K562 (cell line): ENCODE measurements at regions not wholly inside any gene's neighbourhood (a gene's known extent, or its start where the extent isn't known, plus 50 kb on each side); places are given as distances from the start of the nearest gene placed in this dataset.

Experiments used
- ATAC-seq: fragments of 200-7000 bp; cut with Tn5 transposase; 3 replicates; pipeline ENCODE4 v1.9.1; 2020; ENCODE audit warnings: moderate library complexity
- BruUV-seq: library from RNA; stranded (reverse); fragments of 400-500 nt; replicated peaks from 2 replicates; lab custom pipeline; 2021; lab: Mats Ljungman, UMichigan
- CTCF ChIA-PET: fragments of 300-600 bp; formaldehyde crosslinking; extraction: SDS; loops from one replicate; lab custom pipeline; 2021; ENCODE audit warnings: low intra/inter-chr PET ratio; lab: Yijun Ruan, JAX
- POLR2A ChIA-PET: fragments of 300-600, 350-650 bp; sonication (Branson Sonifier 250); formaldehyde crosslinking; extraction: SDS; loops from one replicate; lab custom pipeline; 2021; ENCODE audit warnings: antibody characterized with exemption, inconsistent platforms; lab: Yijun Ruan, JAX
- DNase-seq, 4 experiments: peaks; one replicate each; pipeline versions ENCODE4 v3.0.0 to v3.0.0-alpha.2; 2011 to 2018; ENCODE audit warnings: low spot score in 3 of 4, mixed read lengths in 3 of 4; ENCODE audit errors: extremely low read depth in 1 of 4
- FAIRE-seq: peaks from 2 replicates; lab custom pipeline; 2011; peaks lifted over from hg19 to GRCh38; lab: Jason Lieb, UNC
- H2AFZ ChIP-seq: 2 replicates; pipeline ENCODE4 v1.6.0; 2011; ENCODE audit warnings: low read depth, low read length, control low read depth, inconsistent platforms
- H3K27ac ChIP-seq: fragments of 200-600 bp; 3 replicates; pipeline ENCODE4 v1.8.0; 2011; ENCODE audit warnings: low read depth, mild to moderate bottlenecking, control low read depth, inconsistent platforms, low read length, moderate library complexity, mixed read lengths; ENCODE audit errors: extremely low read depth
- H3K27me3 ChIP-seq, 2 experiments: fragments of 300-600 bp in 1 of 2; 2 replicates in 1 of 2; 3 replicates in 1 of 2; pipeline versions ENCODE4 v1.6.0 to v1.8.0; 2011; ENCODE audit warnings: inconsistent platforms in 2 of 2, low read length in 2 of 2, mild to moderate bottlenecking in 1 of 2, mixed read lengths in 1 of 2, moderate library complexity in 1 of 2; ENCODE audit not compliant: control insufficient read depth in 2 of 2, insufficient read depth in 2 of 2
- H3K36me3 ChIP-seq: fragments of 300-600 bp; 3 replicates; pipeline ENCODE4 v1.8.0; 2011; ENCODE audit warnings: mild to moderate bottlenecking, low read length, inconsistent platforms; ENCODE audit not compliant: control insufficient read depth, insufficient read depth
- H3K4me1 ChIP-seq, 2 experiments: fragments of 200-600 bp in 1 of 2; replicated peaks in 1 of 2; 2 replicates in 1 of 2; 3 replicates in 1 of 2; pipeline versions ENCODE4 v1.5.1 to v1.8.0; 2011; ENCODE audit warnings: inconsistent platforms in 2 of 2, low read length in 2 of 2, mild to moderate bottlenecking in 1 of 2, mixed read lengths in 1 of 2, moderate library complexity in 1 of 2; ENCODE audit not compliant: control insufficient read depth in 2 of 2, insufficient read depth in 2 of 2
- H3K4me2 ChIP-seq: 2 replicates; pipeline ENCODE4 v1.6.1; 2011; ENCODE audit warnings: low read length, control low read depth, inconsistent platforms, mixed read lengths; ENCODE audit not compliant: insufficient read depth
- H3K4me3 ChIP-seq: fragments of 200-600 bp; sonication (generic), shearing (Covaris generic); 2 replicates; pipeline ENCODE4 v1.5.1; 2016; ENCODE audit warnings: control low read depth, inconsistent platforms
- H3K79me2 ChIP-seq: fragments of 200-600 bp; 3 replicates; pipeline ENCODE4 v1.8.0; 2011; ENCODE audit warnings: low read length, inconsistent platforms; ENCODE audit not compliant: control insufficient read depth, insufficient read depth
- H3K9ac ChIP-seq, 2 experiments: 2 replicates each; pipeline versions ENCODE4 v1.6.0 to v1.6.1; 2011; ENCODE audit warnings: low read depth in 2 of 2, low read length in 2 of 2, control low read depth in 1 of 2, inconsistent platforms in 1 of 2, mild to moderate bottlenecking in 1 of 2, mixed read lengths in 1 of 2; ENCODE audit not compliant: insufficient read depth in 1 of 2
- H3K9me1 ChIP-seq: one replicate; pipeline ENCODE4 v1.6.0; 2011; ENCODE audit warnings: inconsistent platforms, mild to moderate bottlenecking, low read length, moderate library complexity; ENCODE audit not compliant: control insufficient read depth, insufficient read depth
- H3K9me3 ChIP-seq: replicated peaks from 2 replicates; pipeline ENCODE4 v1.5.1; 2011; ENCODE audit warnings: low read depth, low read length, inconsistent platforms; ENCODE audit not compliant: control insufficient read depth, insufficient read depth
- H4K20me1 ChIP-seq: replicated peaks from 2 replicates; pipeline ENCODE4 v1.6.1; 2011; ENCODE audit warnings: low read length, inconsistent platforms, mixed read lengths; ENCODE audit not compliant: control insufficient read depth, insufficient read depth
- CBX1 ChIP-seq: sonication (generic); IDR thresholded peaks from 2 replicates; pipeline ENCODE4 v1.6.1; 2016; ENCODE audit warnings: antibody characterized with exemption, low read depth, mild to moderate bottlenecking
- MEF2A ChIP-seq: IDR thresholded peaks from 2 replicates; pipeline ENCODE4 v1.6.1; 2011; ENCODE audit warnings: low read depth, mild to moderate bottlenecking, low read length, moderate library complexity; ENCODE audit not compliant: control insufficient read depth
- SMAD1 ChIP-seq: fragments of 150-350 bp; IDR thresholded peaks from 2 replicates; pipeline ENCODE4 v1.6.1; 2014; ENCODE audit warnings: low read length, low read depth; ENCODE audit not compliant: partially characterized antibody
- ZBTB1 ChIP-seq: sonication (generic); formaldehyde crosslinking; IDR thresholded peaks from 2 replicates; pipeline ENCODE4 v1.8.1; 2023; ENCODE audit warnings: missing genetic modification reagents, low read depth, mild to moderate bottlenecking, borderline replicate concordance
- ZNF316 ChIP-seq: fragments of 450-650 bp; IDR thresholded peaks from 2 replicates; pipeline ENCODE4 v1.6.1; 2016
- ZNF79 ChIP-seq: fragments of 250-450 bp; sonication (Bioruptor Pico); IDR thresholded peaks from 2 replicates; pipeline ENCODE4 v1.4.0; 2020; ENCODE audit warnings: low read depth, mild to moderate bottlenecking, moderate library complexity
- WGBS: fragments of 100-300 bp; shearing (Covaris generic); methylation state at CpG from one replicate; pipeline ENCODE4 v1.1.6; 2016; ENCODE audit warnings: low coverage, mixed read lengths; ENCODE audit not compliant: insufficient coverage; ENCODE audit errors: missing lambda C conversion rate; 5-methylcytosine and 5-hydroxymethylcytosine counted together
- in situ Hi-C: fragments of 300-500 bp; cut with MboI; formaldehyde crosslinking; loops from 4 replicates; pipeline ENCODE4 v1.15.0; 2018; ENCODE audit warnings: inconsistent platforms, mixed read lengths
- intact Hi-C: fragments of 100-400 bp; cut with micrococcal nuclease; formaldehyde crosslinking; loops from 2 replicates; pipeline ENCODE4 v1.14.2; 2022
- TF ChIP-seq, protein P1 (sequence below): fragments of 250-450 bp; sonication (Bioruptor Pico); IDR thresholded peaks from 2 replicates; pipeline ENCODE4 v1.4.0; 2020; ENCODE audit warnings: mild to moderate bottlenecking, moderate library complexity

DNA sequence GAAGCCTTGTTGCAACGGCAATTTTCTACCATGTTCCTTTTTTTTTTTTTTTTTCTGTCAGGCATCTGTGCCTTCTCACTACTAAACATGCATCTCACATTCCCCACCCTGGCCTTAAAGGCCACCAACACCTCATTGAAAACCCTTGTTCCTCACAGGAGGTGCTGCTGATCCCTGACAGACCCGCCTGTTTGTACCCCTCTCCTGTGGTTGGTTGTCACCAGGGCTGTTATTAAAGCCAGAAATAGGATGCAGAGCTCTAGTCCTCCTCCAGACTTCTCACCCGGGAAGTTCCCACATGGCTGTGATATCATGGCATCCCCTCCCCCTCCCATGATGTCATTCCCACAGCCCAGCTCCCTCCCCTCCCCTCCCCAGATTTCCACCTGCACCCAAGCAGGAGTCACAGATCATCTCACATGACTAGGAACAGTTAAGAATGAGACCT lies 302.8 kb upstream of the NCAM1 start:
- ATAC-seq = no peak
- TF ChIP-seq ZBTB1 (CRISPR knock-in tag) (no peak), SMAD1 (no peak), ZNF79 (CRISPR knock-in tag) (no peak), ZNF316 (no peak), CBX1 (no peak), MEF2A (no peak)
- TF ChIP-seq, protein P1, sequence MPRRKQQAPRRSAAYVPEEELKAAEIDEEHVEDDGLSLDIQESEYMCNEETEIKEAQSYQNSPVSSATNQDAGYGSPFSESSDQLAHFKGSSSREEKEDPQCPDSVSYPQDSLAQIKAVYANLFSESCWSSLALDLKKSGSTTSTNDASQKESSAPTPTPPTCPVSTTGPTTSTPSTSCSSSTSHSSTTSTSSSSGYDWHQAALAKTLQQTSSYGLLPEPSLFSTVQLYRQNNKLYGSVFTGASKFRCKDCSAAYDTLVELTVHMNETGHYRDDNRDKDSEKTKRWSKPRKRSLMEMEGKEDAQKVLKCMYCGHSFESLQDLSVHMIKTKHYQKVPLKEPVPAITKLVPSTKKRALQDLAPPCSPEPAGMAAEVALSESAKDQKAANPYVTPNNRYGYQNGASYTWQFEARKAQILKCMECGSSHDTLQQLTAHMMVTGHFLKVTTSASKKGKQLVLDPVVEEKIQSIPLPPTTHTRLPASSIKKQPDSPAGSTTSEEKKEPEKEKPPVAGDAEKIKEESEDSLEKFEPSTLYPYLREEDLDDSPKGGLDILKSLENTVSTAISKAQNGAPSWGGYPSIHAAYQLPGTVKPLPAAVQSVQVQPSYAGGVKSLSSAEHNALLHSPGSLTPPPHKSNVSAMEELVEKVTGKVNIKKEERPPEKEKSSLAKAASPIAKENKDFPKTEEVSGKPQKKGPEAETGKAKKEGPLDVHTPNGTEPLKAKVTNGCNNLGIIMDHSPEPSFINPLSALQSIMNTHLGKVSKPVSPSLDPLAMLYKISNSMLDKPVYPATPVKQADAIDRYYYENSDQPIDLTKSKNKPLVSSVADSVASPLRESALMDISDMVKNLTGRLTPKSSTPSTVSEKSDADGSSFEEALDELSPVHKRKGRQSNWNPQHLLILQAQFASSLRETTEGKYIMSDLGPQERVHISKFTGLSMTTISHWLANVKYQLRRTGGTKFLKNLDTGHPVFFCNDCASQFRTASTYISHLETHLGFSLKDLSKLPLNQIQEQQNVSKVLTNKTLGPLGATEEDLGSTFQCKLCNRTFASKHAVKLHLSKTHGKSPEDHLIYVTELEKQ (CRISPR knock-in tag) = no peak
- Histone ChIP-seq H2AFZ (no peak overlapping the region), H3K79me2 (no peaks in the 10 kb centered on the region), H3K4me2 (no peak overlapping the region), H3K27me3 (peaks cover 0 to 4% of the 10 kb centered on the region in 2 experiments; a peak in 1 of 5 replicates), H4K20me1 (no peaks in the 10 kb centered on the region; the same call in 1 of the 2 replicates), H3K36me3 (no peaks in the 10 kb centered on the region), H3K4me3 (no peak overlapping the region), H3K9me1 (no peaks in the 10 kb centered on the region), H3K4me1 (no peaks in the 10 kb centered on the region), H3K9me3 (no peaks in the 10 kb centered on the region), H3K9ac (no peak overlapping the region), H3K27ac (no peak overlapping the region)
- 0% methylated on average over 2 of the region's 3 CpGs for WGBS
- ChIA-PET CTCF (no interaction called here), POLR2A (no interaction called here)
- intact Hi-C loops (no loop called here), in situ Hi-C loops (no loop called here)
- no peak for FAIRE-seq
- no peak for DNase-seq
- no TSS peak for BruUV-seq
